IPS-18c (cell line): ENCODE measurements at regions not wholly inside any gene's neighbourhood (a gene's known extent, or its start where the extent isn't known, plus 50 kb on each side); places are given as distances from the start of the nearest gene placed in this dataset.

Source experiments
- H3K4me3 ChIP-seq: 2 replicates; pipeline ENCODE4 v1.7.0; 2013; ENCODE audit warnings: low read depth, mild to moderate bottlenecking, low read length, moderate library complexity; ENCODE audit not compliant: insufficient read depth
- H3K9me3 ChIP-seq: one replicate; pipeline ENCODE4 v1.6.1; 2013; ENCODE audit warnings: mild to moderate bottlenecking, low read length, moderate library complexity; ENCODE audit not compliant: control insufficient read depth, insufficient read depth

GRCh38 chr4:1487761-1488160 is 81.5 kb upstream of the NKX1-1 start:
- Histone ChIP-seq H3K9me3 (no peaks in the 10 kb centered on the region), H3K4me3 (no peak overlapping the region)

DNA sequence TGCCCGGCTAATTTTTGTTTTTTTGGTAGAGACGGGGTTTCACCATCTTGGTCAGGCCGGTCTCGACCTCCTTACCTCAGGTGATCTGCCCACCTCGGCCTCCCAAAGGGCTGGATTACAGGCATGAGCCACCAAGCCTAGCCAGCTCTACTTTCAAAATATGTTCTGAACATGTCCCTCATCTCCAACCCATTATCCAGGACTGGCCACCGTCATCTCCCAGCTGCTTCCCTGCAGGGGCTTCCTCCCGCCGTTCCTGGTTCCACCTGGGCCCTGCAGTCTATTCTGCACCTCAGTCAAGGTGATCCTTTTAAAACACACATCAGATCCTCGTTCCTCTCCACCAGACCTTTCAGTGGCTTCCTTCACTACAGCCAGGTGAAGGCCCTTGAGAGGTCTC is 80.9 kb upstream of the NKX1-1 start:
- H3K4me3 ChIP-seq, result no peak overlapping the region
- peaks cover under 1% of the 10 kb centered on the region for H3K9me3 ChIP-seq

DNA sequence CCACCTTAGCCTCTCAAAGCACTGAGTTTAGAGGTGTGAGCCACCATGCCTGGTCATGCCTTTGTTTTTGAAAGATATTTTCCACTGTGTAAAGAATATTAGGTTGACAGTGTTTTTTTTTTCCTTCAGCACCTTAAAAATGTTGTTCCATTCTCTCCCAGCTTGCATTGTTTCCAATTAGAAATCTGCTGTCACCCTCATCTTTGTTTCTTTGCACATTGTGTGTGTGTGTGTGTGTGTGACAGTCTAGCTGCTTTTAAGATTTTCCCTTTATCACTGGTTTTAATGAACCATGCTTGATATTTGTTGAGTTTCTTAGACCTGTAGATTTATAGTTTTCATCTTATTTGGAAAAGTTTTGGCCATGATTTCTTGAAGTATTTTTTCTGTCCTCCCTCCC is 79.0 kb upstream of the NKX1-1 start:
- H3K4me3 ChIP-seq, result no peak overlapping the region
- H3K9me3 ChIP-seq, result peaks cover 4% of the 10 kb centered on the region

DNA sequence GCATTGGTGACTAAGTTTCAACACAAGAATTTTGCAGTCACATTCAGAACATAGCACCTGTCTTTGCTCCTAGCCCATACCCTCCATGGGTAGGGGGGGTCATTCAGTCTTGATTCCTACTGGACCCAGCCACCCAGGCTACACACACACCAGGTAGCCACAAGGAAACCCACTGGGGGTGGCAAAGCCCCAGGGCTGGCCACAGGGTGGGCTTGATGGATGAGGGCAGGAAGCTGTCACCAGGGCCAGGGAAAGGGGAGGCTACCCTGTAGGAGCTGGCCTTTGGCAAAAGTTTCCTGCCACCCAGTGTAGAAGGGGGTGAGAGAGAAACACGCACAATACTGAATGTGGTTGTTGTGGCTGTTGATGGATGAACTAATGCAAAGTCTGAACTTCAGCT is 74.5 kb upstream of the NKX1-1 start:
- Histone ChIP-seq H3K4me3 (no peak overlapping the region), H3K9me3 (peaks cover 4% of the 10 kb centered on the region)

GRCh38 chr4:1479454-1479853 is 73.2 kb upstream of the NKX1-1 start:
- peaks cover 4% of the 10 kb centered on the region for H3K9me3 ChIP-seq
- H3K4me3 ChIP-seq, result no peak overlapping the region

DNA sequence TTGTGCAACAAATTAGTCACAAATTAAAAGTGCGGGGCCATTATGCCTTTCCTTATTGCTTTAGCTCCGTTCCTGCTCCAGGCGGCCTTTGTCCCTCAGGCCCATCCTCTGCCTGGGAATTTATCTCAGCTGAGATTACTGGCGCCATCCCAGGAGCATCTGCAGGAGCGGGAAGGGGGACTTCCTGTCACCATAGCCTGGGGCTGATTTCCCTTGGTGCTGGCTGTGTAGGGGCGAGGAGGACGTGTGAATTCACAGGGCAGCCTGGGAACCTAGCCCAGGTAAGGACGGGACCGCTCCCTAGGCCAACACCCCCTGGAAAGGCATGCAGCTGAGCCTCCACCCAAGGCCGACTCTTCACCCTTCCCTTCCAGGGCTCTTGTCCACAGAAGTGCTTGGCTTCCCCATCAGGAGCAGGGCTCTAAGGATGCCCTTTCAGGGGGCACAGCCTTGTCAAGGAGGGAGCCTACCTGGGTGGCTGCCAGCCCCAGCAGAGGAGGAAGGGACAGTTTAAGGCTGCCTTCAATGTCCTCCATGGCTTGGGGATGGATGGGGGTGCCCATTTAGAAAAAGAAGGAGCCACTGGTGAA is 72.6 kb upstream of the NKX1-1 start:
- Histone ChIP-seq H3K9me3 (peaks cover 4% of the 10 kb centered on the region), H3K4me3 (no peak overlapping the region)

DNA sequence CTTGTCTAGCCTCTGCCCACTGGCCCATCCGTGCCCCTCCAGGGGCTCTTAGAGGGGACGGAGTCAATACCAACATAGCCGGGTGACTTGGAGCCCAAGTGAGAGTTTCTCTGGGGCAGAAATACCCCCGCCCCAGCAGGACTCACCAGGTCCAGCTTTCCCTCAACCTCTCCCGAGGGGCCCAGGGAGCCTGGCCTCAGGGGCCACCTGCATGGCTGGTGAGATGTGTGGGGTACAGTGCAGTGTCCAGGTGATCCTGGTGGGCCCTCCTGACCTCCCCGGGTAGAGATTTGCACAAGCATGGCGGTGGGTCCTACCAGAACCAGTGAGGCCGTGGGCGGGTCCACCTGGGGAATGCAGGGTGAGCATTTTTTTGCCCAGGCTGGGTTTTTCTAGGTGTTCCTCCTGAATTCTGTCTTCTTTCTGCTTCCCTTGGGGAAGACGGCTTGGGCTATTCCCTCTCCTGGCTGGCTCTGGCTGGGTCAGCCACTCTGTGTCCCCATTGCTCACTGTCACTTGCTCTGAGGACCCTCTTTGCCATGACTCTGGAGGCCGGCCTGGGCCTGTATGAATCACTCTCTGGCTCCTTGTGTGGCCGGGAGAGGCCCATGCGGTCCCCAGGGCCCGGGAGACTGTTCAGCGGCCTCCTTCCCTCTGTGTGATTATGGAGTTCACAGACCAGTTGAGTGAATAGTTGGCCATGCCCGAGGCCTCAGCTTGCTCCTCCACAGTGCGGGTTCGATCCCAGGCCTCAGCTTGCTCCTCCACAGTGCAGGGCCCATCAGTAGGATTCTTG is 71.0 kb upstream of the NKX1-1 start:
- no peak overlapping the region for H3K4me3 ChIP-seq
- H3K9me3 ChIP-seq, result peaks cover 4% of the 10 kb centered on the region

- Histone ChIP-seq H3K4me3 (no peak overlapping the region), H3K9me3 (no peaks in the 10 kb centered on the region)
Observed at GRCh38 chr4:1476140-1476513, 69.9 kb upstream of the NKX1-1 start.

GRCh38 chr4:1475277-1476139 is 69.3 kb upstream of the NKX1-1 start:
- Histone ChIP-seq H3K4me3 (no peak overlapping the region), H3K9me3 (no peaks in the 10 kb centered on the region)

GRCh38 chr4:1474126-1475090 is 68.2 kb upstream of the NKX1-1 start:
- H3K9me3 ChIP-seq, result no peaks in the 10 kb centered on the region
- H3K4me3 ChIP-seq, result no peak overlapping the region

DNA sequence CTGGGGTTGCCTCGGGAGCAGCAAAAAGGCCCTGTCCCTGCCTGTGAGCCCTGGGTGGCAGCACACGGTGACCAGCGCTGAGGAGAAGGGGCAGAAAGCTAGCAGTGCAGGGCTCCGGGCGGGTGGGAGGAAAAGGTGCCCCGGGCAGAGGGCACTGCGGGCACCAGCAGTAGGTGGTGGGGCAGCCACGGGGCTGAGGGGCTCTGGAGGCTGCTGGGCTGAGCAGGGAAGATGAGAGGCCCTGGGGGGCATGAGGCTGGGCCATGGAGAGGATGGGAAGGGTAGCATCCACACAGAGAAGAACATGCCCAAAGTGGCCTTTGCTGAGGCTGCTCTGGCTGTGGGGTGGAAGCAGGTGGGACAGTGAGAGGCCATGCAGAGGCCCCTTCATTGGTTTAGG is 67.5 kb upstream of the NKX1-1 start:
- Histone ChIP-seq H3K4me3 (no peak overlapping the region), H3K9me3 (no peaks in the 10 kb centered on the region)

DNA sequence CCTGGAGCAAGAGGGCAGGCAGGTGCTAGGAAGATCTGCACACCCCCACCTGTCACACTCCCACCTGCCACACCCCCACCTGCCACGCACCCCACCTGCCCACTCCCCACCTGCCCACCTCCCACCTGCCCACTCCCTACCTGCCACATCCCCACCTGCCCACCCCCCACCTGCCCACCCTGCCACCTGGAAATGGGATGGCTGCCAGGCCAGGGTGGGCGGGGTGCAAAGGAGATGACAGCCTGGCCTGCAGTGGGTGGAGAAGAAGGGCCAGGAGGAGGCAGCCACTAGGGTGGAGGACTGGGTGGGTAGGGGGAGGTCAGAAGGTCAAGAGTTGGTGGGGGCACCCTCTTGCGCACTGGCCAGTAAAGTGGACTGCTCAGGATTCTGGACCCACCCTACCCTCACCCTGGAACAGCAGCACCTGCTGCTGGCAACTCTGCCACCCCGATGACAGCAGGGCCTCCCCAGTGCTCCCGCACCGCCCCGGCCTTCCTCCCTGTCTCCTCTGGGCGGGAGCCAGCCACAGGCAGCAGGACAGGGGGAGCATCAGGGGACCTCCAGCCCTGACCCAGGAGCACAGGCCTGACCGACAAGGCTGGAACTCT is 66.8 kb upstream of the NKX1-1 start:
- H3K9me3 ChIP-seq, result peaks cover 3% of the 10 kb centered on the region
- H3K4me3 ChIP-seq, result no peak overlapping the region

- peaks cover 3% of the 10 kb centered on the region for H3K9me3 ChIP-seq
- no peak overlapping the region for H3K4me3 ChIP-seq
Observed at GRCh38 chr4:1472148-1472797, 66.0 kb upstream of the NKX1-1 start.

GRCh38 chr4:1471443-1472147 is 65.4 kb upstream of the NKX1-1 start:
- Histone ChIP-seq H3K9me3 (peaks cover 3% of the 10 kb centered on the region), H3K4me3 (no peak overlapping the region)

DNA sequence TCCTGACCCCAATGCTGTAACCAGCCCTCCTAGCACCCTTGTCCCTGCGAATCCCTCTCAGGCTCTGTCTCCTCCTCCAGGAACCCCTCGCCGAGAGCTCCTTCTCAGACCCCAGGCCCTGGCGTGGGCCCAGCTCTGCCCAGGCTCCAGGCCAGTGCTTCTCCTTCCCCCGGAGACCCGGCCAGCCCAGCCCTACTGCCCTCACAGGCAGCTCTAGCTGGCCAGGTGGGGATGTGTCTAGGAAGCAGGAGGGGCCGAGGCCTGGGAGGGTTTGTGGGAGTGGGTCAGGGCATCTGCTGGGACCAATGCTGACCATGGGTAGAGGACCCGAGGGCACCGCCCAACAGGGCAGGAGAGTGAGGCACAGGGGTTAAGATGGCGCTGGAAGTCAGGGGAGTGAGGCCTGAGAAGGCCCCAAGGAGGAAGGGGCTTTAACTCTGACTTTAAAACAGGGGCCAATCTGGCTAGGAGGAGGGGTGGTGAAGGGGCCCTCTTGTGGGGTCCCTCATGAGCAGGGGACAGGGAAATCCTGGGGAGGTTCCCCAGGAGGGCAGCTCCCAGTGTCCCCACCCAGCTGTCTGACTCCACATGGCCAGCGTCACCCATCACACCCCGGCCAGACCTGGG is 64.7 kb upstream of the NKX1-1 start:
- Histone ChIP-seq H3K4me3 (no peak overlapping the region), H3K9me3 (peaks cover 3% of the 10 kb centered on the region)
